ENCODE measurements at regions not wholly inside any gene's neighbourhood (a gene's known extent, or its start where the extent isn't known, plus 50 kb on each side); places are given as distances from the start of the nearest gene placed in this dataset.

GRCh38 chr9:93819905-93820304 is 135.2 kb downstream of the BARX1 start (continued):
- no peak for TF ChIP-seq GTF2F1 (IDR thresholded peaks at IDR 0.05; ENCODE audit: borderline replicate concordance, low read depth, low read length)
- no peak for TF ChIP-seq ZNF274 (IDR thresholded peaks at IDR 0.05; ENCODE audit: borderline replicate concordance, extremely low read depth, low read length)
- no peak for TF ChIP-seq GABPA (IDR thresholded peaks at IDR 0.05; ENCODE audit: borderline replicate concordance, insufficient read depth, low read length)
- TF ChIP-seq RBBP5 (IDR thresholded peaks at IDR 0.05; ENCODE audit: borderline replicate concordance, low read depth, low read length) = no peak
- TF ChIP-seq KDM4A (IDR thresholded peaks at IDR 0.05; ENCODE audit: low read depth, low read length, severe bottlenecking) = no peak
- TF ChIP-seq JUND (IDR thresholded peaks at IDR 0.05; ENCODE audit: low read length) = no peak
